Trophoblast cell (in vitro differentiated cells and primary cell): ENCODE measurements at regions not wholly inside any gene's neighbourhood (a gene's known extent, or its start where the extent isn't known, plus 50 kb on each side); places are given as distances from the start of the nearest gene placed in this dataset.

ENCODE experiments used
- DNase-seq, 2 donors: peaks; one replicate each; pipeline ENCODE4 v3.0.0-alpha.2; 2016
- H2AFZ ChIP-seq: 2 replicates; pipeline ENCODE4 v1.6.1; 2013; ENCODE audit warnings: low read length, moderate library complexity, mild to moderate bottlenecking; ENCODE audit not compliant: insufficient read depth, poor library complexity
- H2AK5ac ChIP-seq: 2 replicates; pipeline ENCODE4 v1.6.1; 2013; ENCODE audit warnings: mild to moderate bottlenecking, low read length
- H2BK120ac ChIP-seq: 2 replicates; pipeline ENCODE4 v1.6.1; 2013; ENCODE audit warnings: low read length, mild to moderate bottlenecking, moderate library complexity; ENCODE audit not compliant: insufficient read depth, poor library complexity
- H2BK12ac ChIP-seq: 2 replicates; pipeline ENCODE4 v1.6.1; 2013; ENCODE audit warnings: mild to moderate bottlenecking, low read length, moderate library complexity
- H2BK5ac ChIP-seq: 2 replicates; pipeline ENCODE4 v1.6.1; 2013; ENCODE audit warnings: low read length, low read depth, moderate library complexity, mild to moderate bottlenecking; ENCODE audit not compliant: poor library complexity
- H3K14ac ChIP-seq: 2 replicates; pipeline ENCODE4 v1.6.1; 2013; ENCODE audit warnings: mild to moderate bottlenecking, low read length
- H3K18ac ChIP-seq: 2 replicates; pipeline ENCODE4 v1.6.1; 2013; ENCODE audit warnings: mild to moderate bottlenecking, low read length
- H3K23ac ChIP-seq: 2 replicates; pipeline ENCODE4 v1.6.1; 2013; ENCODE audit warnings: low read length
- H3K27ac ChIP-seq: 2 replicates; pipeline ENCODE4 v1.5.1; 2013; ENCODE audit warnings: low read depth, mild to moderate bottlenecking, inconsistent platforms, low read length, moderate library complexity
- H3K27me3 ChIP-seq: 2 replicates; pipeline ENCODE4 v1.6.1; 2013; ENCODE audit warnings: inconsistent platforms, mild to moderate bottlenecking, low read length, moderate library complexity; ENCODE audit not compliant: insufficient read depth
- H3K36me3 ChIP-seq, 2 experiments: 1 replicate in 1 of 2; 2 replicates in 1 of 2; pipeline ENCODE4 v1.6.1; 2013; ENCODE audit warnings: low read length in 2 of 2, mild to moderate bottlenecking in 2 of 2, moderate library complexity in 1 of 2; ENCODE audit not compliant: insufficient read depth in 2 of 2, control insufficient read depth in 1 of 2
- H3K4ac ChIP-seq: 2 replicates; pipeline ENCODE4 v1.6.1; 2013; ENCODE audit warnings: low read depth, mild to moderate bottlenecking, low read length, moderate library complexity
- H3K4me1 ChIP-seq, 2 experiments: 1 replicate in 1 of 2; 2 replicates in 1 of 2; pipeline ENCODE4 v1.6.1; 2013; ENCODE audit warnings: low read length in 2 of 2, mild to moderate bottlenecking in 2 of 2, moderate library complexity in 1 of 2; ENCODE audit not compliant: insufficient read depth in 2 of 2, control insufficient read depth in 1 of 2
- H3K4me2 ChIP-seq: 2 replicates; pipeline ENCODE4 v1.6.1; 2013; ENCODE audit warnings: inconsistent platforms, mild to moderate bottlenecking, low read length, moderate library complexity
- H3K4me3 ChIP-seq: 2 replicates; pipeline ENCODE4 v1.5.1; 2013; ENCODE audit warnings: mild to moderate bottlenecking, low read depth, low read length, inconsistent platforms
- H3K79me1 ChIP-seq: one replicate; pipeline ENCODE4 v1.6.1; 2013; ENCODE audit warnings: low read length
- H3K79me2 ChIP-seq: 2 replicates; pipeline ENCODE4 v1.6.1; 2013; ENCODE audit warnings: low read length, mild to moderate bottlenecking; ENCODE audit not compliant: control insufficient read depth, insufficient read depth, poor library complexity
- H3K9ac ChIP-seq: 2 replicates; pipeline ENCODE4 v1.6.1; 2013; ENCODE audit warnings: mild to moderate bottlenecking, low read length
- H3K9me3 ChIP-seq: 2 replicates; pipeline ENCODE4 v1.6.1; 2013; ENCODE audit warnings: low read depth, mild to moderate bottlenecking, control low read depth, inconsistent platforms, low read length; ENCODE audit not compliant: insufficient read depth
- H4K12ac ChIP-seq: 2 replicates; pipeline ENCODE4 v1.6.1; 2013; ENCODE audit warnings: low read depth, mild to moderate bottlenecking, low read length, moderate library complexity
- H4K8ac ChIP-seq: 2 replicates; pipeline ENCODE4 v1.6.1; 2013; ENCODE audit warnings: low read depth, mild to moderate bottlenecking, low read length, moderate library complexity
- H4K91ac ChIP-seq: one replicate; pipeline ENCODE4 v1.6.1; 2013; ENCODE audit warnings: low read depth, mild to moderate bottlenecking, low read length, moderate library complexity
- whole genome bisulfite sequencing: extraction: QIAGEN DNeasy Blood & Tissue Kit; methylation state at CpG from one replicate; pipeline ENCODE4 v1.1.7; 2013; ENCODE audit warnings: missing lambda C conversion rate; ENCODE audit not compliant: insufficient read length, insufficient coverage; ENCODE audit errors: extremely low coverage; 5-methylcytosine and 5-hydroxymethylcytosine counted together

- Histone ChIP-seq H2BK12ac (no peak overlapping the region), H3K36me3 (no peaks in the 10 kb centered on the region), H4K91ac (no peak overlapping the region), H2AFZ (no peak overlapping the region), H3K4me3 (no peak overlapping the region), H2BK5ac (no peak overlapping the region), H3K27me3 (no peaks in the 10 kb centered on the region), H3K9me3 (peaks cover 2% of the 10 kb centered on the region), H3K79me1 (no peaks in the 10 kb centered on the region), H4K12ac (no peak overlapping the region), H3K9ac (no peak overlapping the region), H3K79me2 (no peaks in the 10 kb centered on the region), H3K4ac (no peak overlapping the region), H3K14ac (no peak overlapping the region), H2BK120ac (no peak overlapping the region), H2AK5ac (no peak overlapping the region), H3K4me2 (no peak overlapping the region), H3K23ac (no peak overlapping the region), H3K18ac (no peak overlapping the region), H3K27ac (no peak overlapping the region), H3K4me1 (peaks cover 4% of the 10 kb centered on the region in 2 experiments), H4K8ac (no peak overlapping the region)
- peak in 1 of 2 donors; percentile 74 for DNase-seq
Observed at GRCh38 chr10:28250782-28251181, 52.1 kb downstream of the MPP7 start.

- Histone ChIP-seq H3K14ac (no peak overlapping the region), H3K4me1 (peaks cover 4% of the 10 kb centered on the region in 2 experiments), H4K12ac (no peak overlapping the region), H3K27me3 (no peaks in the 10 kb centered on the region), H3K18ac (no peak overlapping the region), H3K4me3 (no peak overlapping the region), H4K8ac (no peak overlapping the region), H3K4me2 (no peak overlapping the region), H3K9me3 (peaks cover 2% of the 10 kb centered on the region), H2BK12ac (no peak overlapping the region), H3K36me3 (no peaks in the 10 kb centered on the region), H3K79me2 (no peaks in the 10 kb centered on the region), H3K27ac (no peak overlapping the region), H2BK120ac (no peak overlapping the region), H2BK5ac (no peak overlapping the region), H2AK5ac (no peak overlapping the region), H3K23ac (no peak overlapping the region), H3K79me1 (no peaks in the 10 kb centered on the region), H2AFZ (no peak overlapping the region), H4K91ac (no peak overlapping the region), H3K9ac (no peak overlapping the region), H3K4ac (no peak overlapping the region)
- no peak for DNase-seq
- WGBS: no CpG with 5 or more reads among the region's 4 CpGs
Observed at GRCh38 chr10:28250358-28250757, 52.5 kb downstream of the MPP7 start.

- H3K14ac ChIP-seq: no peak overlapping the region
- H3K4ac ChIP-seq: no peak overlapping the region
- H3K4me3 ChIP-seq: peak overlapping the region; percentile 20
- no peak overlapping the region for H4K8ac ChIP-seq
- WGBS: no CpG with 5 or more reads among the region's 6 CpGs
- H3K27ac ChIP-seq: no peak overlapping the region
- H3K4me2 ChIP-seq: no peak overlapping the region
- no peak overlapping the region for H2AFZ ChIP-seq
- H3K18ac ChIP-seq: no peak overlapping the region
- peaks cover 4% of the 10 kb centered on the region in 2 experiments for H3K4me1 ChIP-seq
- H3K27me3 ChIP-seq: no peaks in the 10 kb centered on the region
- H2AK5ac ChIP-seq: no peak overlapping the region
- no peaks in the 10 kb centered on the region for H3K79me1 ChIP-seq
- H4K12ac ChIP-seq: no peak overlapping the region
- peaks cover 2% of the 10 kb centered on the region for H3K9me3 ChIP-seq
- no peak overlapping the region for H2BK12ac ChIP-seq
- H2BK120ac ChIP-seq: no peak overlapping the region
- DNase-seq: no peak
- H3K79me2 ChIP-seq: no peaks in the 10 kb centered on the region
- no peak overlapping the region for H2BK5ac ChIP-seq
- no peak overlapping the region for H4K91ac ChIP-seq
- no peak overlapping the region for H3K9ac ChIP-seq
- no peaks in the 10 kb centered on the region for H3K36me3 ChIP-seq
- no peak overlapping the region for H3K23ac ChIP-seq
Observed at GRCh38 chr10:28249512-28249911, 53.4 kb downstream of the MPP7 start.

DNA sequence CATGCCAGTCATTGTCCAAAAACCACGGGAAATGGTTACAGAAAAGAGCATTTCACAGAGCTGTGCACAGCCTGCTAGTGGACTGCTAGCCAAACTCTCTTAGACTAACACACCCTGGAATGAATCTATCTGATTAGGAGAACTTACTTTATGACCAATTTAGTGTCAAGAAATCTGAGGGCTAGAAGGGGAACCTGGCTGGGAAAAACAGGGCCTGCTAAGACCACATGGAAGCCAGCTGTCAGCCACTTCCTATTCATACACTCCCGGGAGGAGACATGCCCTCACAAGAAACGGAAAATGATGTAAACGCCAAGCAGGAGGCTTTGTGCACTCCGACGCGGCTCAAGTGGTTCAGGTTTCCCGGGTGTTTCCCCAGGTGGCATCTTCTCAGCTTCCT, 54.8 kb downstream of the MPP7 start:
- H2AFZ ChIP-seq: no peak overlapping the region
- no peak overlapping the region for H4K91ac ChIP-seq
- no peaks in the 10 kb centered on the region for H3K79me1 ChIP-seq
- no peak overlapping the region for H2BK120ac ChIP-seq
- H4K12ac ChIP-seq: peak overlapping the region; percentile 26
- no peak overlapping the region for H2AK5ac ChIP-seq
- H3K4me1 ChIP-seq: peaks cover 4% of the 10 kb centered on the region in 2 experiments
- no peaks in the 10 kb centered on the region for H3K79me2 ChIP-seq
- H3K27ac ChIP-seq: no peak overlapping the region
- H3K18ac ChIP-seq: no peak overlapping the region
- H3K27me3 ChIP-seq: no peaks in the 10 kb centered on the region
- no peak overlapping the region for H2BK12ac ChIP-seq
- no peaks in the 10 kb centered on the region for H3K36me3 ChIP-seq
- no peak overlapping the region for H3K4ac ChIP-seq
- no peak overlapping the region for H4K8ac ChIP-seq
- no peak overlapping the region for H3K14ac ChIP-seq
- H3K4me2 ChIP-seq: no peak overlapping the region
- DNase-seq: no peak
- H3K4me3 ChIP-seq: no peak overlapping the region
- H3K9ac ChIP-seq: no peak overlapping the region
- peaks cover 2% of the 10 kb centered on the region for H3K9me3 ChIP-seq
- WGBS: no CpG with 5 or more reads among the region's 8 CpGs
- H3K23ac ChIP-seq: no peak overlapping the region
- H2BK5ac ChIP-seq: no peak overlapping the region
